A549 (cell line): ENCODE measurements at regions not wholly inside any gene's neighbourhood (a gene's known extent, or its start where the extent isn't known, plus 50 kb on each side); places are given as distances from the start of the nearest gene placed in this dataset.

Experiments used
- ATAC-seq, 2 experiments: fragments of 200-7000 bp in 1 of 2; fragments of >200 bp in 1 of 2; cut with Nextera tagmentation in 1 of 2; cut with Tn5 transposase in 1 of 2; 3 replicates each; pipeline versions ENCODE4 v1.8.0 to v1.9.1; 2018 to 2020; ENCODE audit warnings: mild to moderate bottlenecking in 1 of 2, moderate library complexity in 1 of 2
- CTCF ChIA-PET: fragments of 300-600 bp; sonication (Branson Sonifier 250); formaldehyde crosslinking; extraction: SDS; loops from one replicate; lab custom pipeline; 2021; ENCODE audit warnings: antibody characterized with exemption, inconsistent platforms; lab: Yijun Ruan, JAX
- POLR2A ChIA-PET: fragments of 350-600 bp; formaldehyde crosslinking; extraction: SDS; loops from one replicate; lab custom pipeline; 2021; ENCODE audit warnings: antibody characterized with exemption, inconsistent platforms; lab: Yijun Ruan, JAX
- DNase-seq, 2 experiments: peaks; one replicate each; pipeline versions ENCODE4 v3.0.0 to v3.0.0-alpha.2; 2011 to 2016; ENCODE audit warnings: low read depth in 1 of 2, low spot score in 1 of 2
- FAIRE-seq: peaks from 2 replicates; lab custom pipeline; 2011; peaks lifted over from hg19 to GRCh38; lab: Jason Lieb, UNC
- H3K27ac ChIP-seq, 2 experiments: fragments of >200 bp; sonication (Bioruptor Twin); formaldehyde crosslinking; 3 replicates each; pipeline ENCODE4 v1.5.1; 2016 to 2017
- H3K4me1 ChIP-seq: fragments of >200 bp; sonication (Bioruptor Twin); formaldehyde crosslinking; 3 replicates; pipeline ENCODE4 v1.6.1; 2016
- H3K4me2 ChIP-seq: fragments of >200 bp; sonication (Bioruptor Twin); formaldehyde crosslinking; 3 replicates; pipeline ENCODE4 v1.6.1; 2016
- H3K4me3 ChIP-seq: fragments of >200 bp; sonication (Bioruptor Twin); formaldehyde crosslinking; 3 replicates; pipeline ENCODE4 v1.5.1; 2016
- H3K9me3 ChIP-seq: fragments of >200 bp; sonication (Bioruptor Twin); formaldehyde crosslinking; 3 replicates; pipeline ENCODE4 v1.6.1; 2016
- ATOH8 ChIP-seq: fragments of 250-450 bp; sonication (Bioruptor Pico); IDR thresholded peaks from 2 replicates; pipeline ENCODE4 v1.5.0; 2020; ENCODE audit warnings: low read depth, mild to moderate bottlenecking, moderate library complexity
- BCL3 ChIP-seq: fragments of >200 bp; sonication (Bioruptor Twin); formaldehyde crosslinking; IDR thresholded peaks from 3 replicates; pipeline ENCODE4 v1.6.1; 2016
- BHLHE40 ChIP-seq: IDR thresholded peaks from 2 replicates; pipeline ENCODE4 v1.6.1; 2012; ENCODE audit warnings: low read depth, low read length, inconsistent platforms
- CEBPB ChIP-seq, 2 experiments: fragments of >200 bp in 1 of 2; sonication (Bioruptor Twin) in 1 of 2; formaldehyde crosslinking in 1 of 2; IDR thresholded peaks; 2 replicates each; pipeline ENCODE4 v1.6.1; 2012 to 2016
- E2F6 ChIP-seq: IDR thresholded peaks from 2 replicates; pipeline ENCODE4 v1.6.1; 2012; ENCODE audit warnings: low read depth, borderline replicate concordance
- EHF ChIP-seq: fragments of 250-450 bp; sonication (Bioruptor Pico); IDR thresholded peaks from 2 replicates; pipeline ENCODE4 v1.5.0; 2020; ENCODE audit warnings: mild to moderate bottlenecking
- FOSL2 ChIP-seq, 2 experiments: fragments of 450-650 bp in 1 of 2; fragments of >200 bp in 1 of 2; sonication (Bioruptor Twin) in 1 of 2; formaldehyde crosslinking; IDR thresholded peaks; 2 replicates each; pipeline versions ENCODE4 v1.5.0 to v1.6.1; 2016 to 2020; ENCODE audit warnings: mild to moderate bottlenecking in 1 of 2, moderate library complexity in 1 of 2
- GATA3 ChIP-seq: IDR thresholded peaks from 2 replicates; pipeline ENCODE4 v1.6.1; 2012; ENCODE audit warnings: borderline replicate concordance
- HOXA7 ChIP-seq: fragments of 250-450 bp; sonication (Bioruptor Pico); IDR thresholded peaks from 2 replicates; pipeline ENCODE4 v1.5.0; 2020; ENCODE audit warnings: mild to moderate bottlenecking, moderate library complexity
- JUN ChIP-seq, 2 experiments: fragments of >200 bp; sonication (Bioruptor Twin); formaldehyde crosslinking; IDR thresholded peaks; 2 replicates in 1 of 2; 3 replicates in 1 of 2; pipeline ENCODE4 v1.6.1; 2016 to 2017
- JUNB ChIP-seq: fragments of >200 bp; sonication (Bioruptor Twin); formaldehyde crosslinking; IDR thresholded peaks from 2 replicates; pipeline ENCODE4 v1.6.1; 2016
- NR3C1 ChIP-seq: fragments of >200 bp; sonication (Bioruptor Twin); formaldehyde crosslinking; IDR thresholded peaks from 3 replicates; pipeline ENCODE4 v1.6.1; 2017
- PHF8 ChIP-seq: fragments of 200-600 bp; sonication (generic); IDR thresholded peaks from 2 replicates; pipeline ENCODE4 v1.6.1; 2016; ENCODE audit warnings: low read depth, mild to moderate bottlenecking, antibody characterized with exemption, moderate library complexity, borderline replicate concordance
- POLR2A ChIP-seq: IDR thresholded peaks from 2 replicates; pipeline ENCODE4 v1.6.1; 2012; ENCODE audit warnings: mild to moderate bottlenecking, low read length
- POLR2AphosphoS2 ChIP-seq: conservative IDR thresholded peaks from 2 replicates; pipeline ENCODE4 v1.6.1; 2012; ENCODE audit warnings: low read length, improper control_type of control experiment, inconsistent platforms
- RCOR1 ChIP-seq: fragments of 150-350 bp; IDR thresholded peaks from 2 replicates; pipeline ENCODE4 v1.6.1; 2014; ENCODE audit warnings: antibody characterized with exemption, low read length, low read depth
- RFX5 ChIP-seq: fragments of 450-650 bp; IDR thresholded peaks from 2 replicates; pipeline ENCODE4 v1.7.1; 2014; ENCODE audit warnings: antibody characterized with exemption, mild to moderate bottlenecking, moderate library complexity
- SMC3 ChIP-seq: fragments of >200 bp; sonication (Bioruptor Twin); formaldehyde crosslinking; IDR thresholded peaks from 3 replicates; pipeline ENCODE4 v1.6.1; 2018; ENCODE audit warnings: inconsistent platforms
- SREBF2 ChIP-seq: fragments of 450-650 bp; IDR thresholded peaks from 2 replicates; pipeline ENCODE4 v1.6.1; 2014; ENCODE audit warnings: mild to moderate bottlenecking, moderate library complexity
- WGBS: methylation state at CpG from one replicate; pipeline ENCODE4 v1.1.6; 2017; ENCODE audit errors: missing lambda C conversion rate; 5-methylcytosine and 5-hydroxymethylcytosine counted together

GRCh38 chr6:102390541-102390940 lies 997.0 kb downstream of the GRIK2 start:
- DNase-seq (no peak), FAIRE-seq (no peak), ATAC-seq (no peak; a peak in 1 of 6 replicates)
- no peaks in the 10 kb centered on the region for H3K9me3 ChIP-seq
- ChIA-PET POLR2A (no interaction called here), CTCF (no interaction called here)
- no peak for TF ChIP-seq POLR2AphosphoS2
- no peak for TF ChIP-seq GATA3
- no peak for TF ChIP-seq FOSL2 (IDR thresholded peaks at IDR 0.05)
- no peak for TF ChIP-seq FOSL2 (CRISPR knock-in tag; IDR thresholded peaks at IDR 0.05)
- no peak for TF ChIP-seq POLR2A
- TF ChIP-seq NR3C1 = no peak
- no peak for TF ChIP-seq JUN (IDR thresholded peaks at IDR 0.05)
- TF ChIP-seq E2F6 = no peak
- no peak for TF ChIP-seq BCL3
- TF ChIP-seq CEBPB (IDR thresholded peaks at IDR 0.05) = no peak
- TF ChIP-seq RCOR1 = no peak
- no peak for TF ChIP-seq SREBF2
- H3K4me3 ChIP-seq = no peak overlapping the region
- no peaks in the 10 kb centered on the region for H3K4me1 ChIP-seq
- WGBS = 54% methylated on average over 4 of the region's 6 CpGs
- no peak overlapping the region for H3K27ac ChIP-seq
- no peak overlapping the region for H3K4me2 ChIP-seq

GRCh38 chr6:102389994-102390393 lies 996.5 kb downstream of the GRIK2 start:
- ATAC-seq (no peak), FAIRE-seq (no peak), DNase-seq (no peak)
- 33% methylated on average over 6 of the region's 11 CpGs for WGBS
- Histone ChIP-seq H3K4me3 (no peak overlapping the region), H3K4me2 (no peak overlapping the region), H3K9me3 (no peaks in the 10 kb centered on the region), H3K27ac (no peak overlapping the region), H3K4me1 (no peaks in the 10 kb centered on the region)
- ChIA-PET CTCF (no interaction called here), POLR2A (no interaction called here)
- TF ChIP-seq POLR2A = no peak
- no peak for TF ChIP-seq SREBF2
- TF ChIP-seq BCL3 = no peak
- no peak for TF ChIP-seq EHF (CRISPR knock-in tag)
- TF ChIP-seq RFX5 = no peak
- TF ChIP-seq SMC3 = no peak
- no peak for TF ChIP-seq PHF8
- no peak for TF ChIP-seq HOXA7
- no peak for TF ChIP-seq GATA3
- no peak for TF ChIP-seq ATOH8 (CRISPR knock-in tag)
- no peak for TF ChIP-seq JUNB
- TF ChIP-seq BHLHE40 = no peak
- TF ChIP-seq JUN (IDR thresholded peaks at IDR 0.05) = no peak

GRCh38 chr6:102387326-102388033 lies 994.0 kb downstream of the GRIK2 start:
- CTCF ChIA-PET = no interaction called here
- Histone ChIP-seq H3K9me3 (no peaks in the 10 kb centered on the region), H3K4me1 (no peaks in the 10 kb centered on the region), H3K4me3 (no peak overlapping the region), H3K4me2 (no peak overlapping the region)
- DNase-seq = no peak
- WGBS = 5% methylated on average over 2 of the region's 2 CpGs
- no peak for ATAC-seq
- TF ChIP-seq HOXA7 (no peak), PHF8 (no peak), EHF (CRISPR knock-in tag) (no peak)
- TF ChIP-seq, all 56 proteins: peak for 0
- no peak for FAIRE-seq
- no peak overlapping the region for H3K27ac ChIP-seq
- POLR2A ChIA-PET = no interaction called here
